HEK293T (cell line): ENCODE measurements at regions not wholly inside any gene's neighbourhood (a gene's known extent, or its start where the extent isn't known, plus 50 kb on each side); places are given as distances from the start of the nearest gene placed in this dataset.

Source experiments
- ARNT ChIP-seq: fragments of 450-650 bp; IDR thresholded peaks from 2 replicates; pipeline ENCODE4 v1.6.1; 2017; ENCODE audit warnings: mild to moderate bottlenecking
- BHLHE40 ChIP-seq: fragments of 450-650 bp; IDR thresholded peaks from 2 replicates; pipeline ENCODE4 v1.6.1; 2016; ENCODE audit warnings: mild to moderate bottlenecking, moderate library complexity, borderline replicate concordance
- CTBP1 ChIP-seq: fragments of 450-650 bp; IDR thresholded peaks from 2 replicates; pipeline ENCODE4 v1.6.1; 2016; ENCODE audit warnings: borderline replicate concordance
- ELF4 ChIP-seq: fragments of 450-650 bp; IDR thresholded peaks from 2 replicates; pipeline ENCODE4 v1.6.1; 2017; ENCODE audit warnings: antibody characterized with exemption
- FOXA1 ChIP-seq: fragments of 450-650 bp; IDR thresholded peaks from 2 replicates; pipeline ENCODE4 v1.6.1; 2016; ENCODE audit warnings: mild to moderate bottlenecking
- FOXK2 ChIP-seq: fragments of 450-650 bp; IDR thresholded peaks from 2 replicates; pipeline ENCODE4 v1.6.1; 2016; ENCODE audit warnings: mild to moderate bottlenecking
- FOXM1 ChIP-seq: fragments of 450-650 bp; IDR thresholded peaks from 2 replicates; pipeline ENCODE4 v1.6.1; 2017; ENCODE audit warnings: mild to moderate bottlenecking, borderline replicate concordance
- HDGF ChIP-seq: fragments of 450-650 bp; IDR thresholded peaks from 2 replicates; pipeline ENCODE4 v1.6.1; 2017; ENCODE audit warnings: antibody characterized with exemption, borderline replicate concordance
- NFRKB ChIP-seq: fragments of 450-650 bp; IDR thresholded peaks from 2 replicates; pipeline ENCODE4 v1.6.1; 2016; ENCODE audit warnings: mild to moderate bottlenecking, moderate library complexity
- PKNOX1 ChIP-seq: fragments of 450-650 bp; IDR thresholded peaks from 2 replicates; pipeline ENCODE4 v1.6.1; 2016
- SP1 ChIP-seq: fragments of 450-650 bp; IDR thresholded peaks from 2 replicates; pipeline ENCODE4 v1.6.1; 2017
- SUZ12 ChIP-seq: fragments of 450-650 bp; IDR thresholded peaks from 2 replicates; pipeline ENCODE4 v1.6.1; 2016; ENCODE audit warnings: mild to moderate bottlenecking
- TARDBP ChIP-seq: fragments of 450-650 bp; IDR thresholded peaks from 2 replicates; pipeline ENCODE4 v1.6.1; 2016
- ZNF384 ChIP-seq: fragments of 450-650 bp; IDR thresholded peaks from 2 replicates; pipeline ENCODE4 v1.6.1; 2016

- TF ChIP-seq SUZ12 (no peak), CTBP1 (no peak), ZNF384 (no peak), FOXM1 (no peak), FOXA1 (no peak), BHLHE40 (no peak), NFRKB (no peak), HDGF (no peak), FOXK2 (no peak), PKNOX1 (no peak), ELF4 (no peak), ARNT (no peak), SP1 (no peak), TARDBP (no peak)
Observed at GRCh38 chr6:170147832-170148708, 142.8 kb downstream of the DLL1 start.
